Endothelial cell of umbilical vein (primary cell): ENCODE measurements at regions not wholly inside any gene's neighbourhood (a gene's known extent, or its start where the extent isn't known, plus 50 kb on each side); places are given as distances from the start of the nearest gene placed in this dataset.

Source experiments
- BruUV-seq: library from RNA; stranded (reverse); fragments of 400-500 nt; replicated peaks from 2 replicates; lab custom pipeline; 2021; lab: Mats Ljungman, UMichigan
- CTCF ChIA-PET: fragments of 300-600, 350-600 bp; sonication (Branson Sonifier 250); formaldehyde crosslinking; loops from one replicate; lab custom pipeline; 2021; ENCODE audit warnings: antibody characterized with exemption, inconsistent platforms; lab: Charles Lee
- POLR2A ChIA-PET: fragments of 300-600, 350-600 bp; sonication (Branson Sonifier 250); formaldehyde crosslinking; loops from one replicate; lab custom pipeline; 2021; ENCODE audit warnings: antibody characterized with exemption, inconsistent platforms; lab: Charles Lee
- DNase-seq: peaks from one replicate; pipeline ENCODE4 v3.0.0-alpha.2; 2011; ENCODE audit warnings: low read depth, low spot score
- FAIRE-seq: peaks from 2 replicates; lab custom pipeline; 2011; peaks lifted over from hg19 to GRCh38; lab: Jason Lieb, UNC
- H2AFZ ChIP-seq: 2 replicates; pipeline ENCODE4 v1.6.0; 2012; ENCODE audit warnings: low read depth, low read length, control low read depth, inconsistent platforms
- H3K27ac ChIP-seq: 2 replicates; pipeline ENCODE4 v1.5.1; 2011; ENCODE audit warnings: low read depth, mild to moderate bottlenecking, control low read depth, low read length, moderate library complexity; ENCODE audit not compliant: insufficient read depth
- H3K27me3 ChIP-seq, 2 experiments: 2 replicates each; pipeline versions ENCODE4 v1.6.0 to v1.6.1; 2011; ENCODE audit warnings: low read length in 2 of 2, mixed read lengths in 1 of 2; ENCODE audit not compliant: control insufficient read depth in 2 of 2, insufficient read depth in 2 of 2
- H3K36me3 ChIP-seq, 2 experiments: 2 replicates in 1 of 2; 3 replicates in 1 of 2; pipeline ENCODE4 v1.5.1; 2011; ENCODE audit warnings: low read length in 2 of 2, mild to moderate bottlenecking in 1 of 2, moderate library complexity in 1 of 2; ENCODE audit not compliant: control insufficient read depth in 2 of 2, insufficient read depth in 2 of 2; ENCODE audit errors: extremely low read depth in 1 of 2
- H3K4me1 ChIP-seq: 3 replicates; pipeline ENCODE4 v1.5.1; 2011; ENCODE audit warnings: mild to moderate bottlenecking, low read length; ENCODE audit not compliant: control insufficient read depth, insufficient read depth; ENCODE audit errors: extremely low read depth
- H3K4me2 ChIP-seq: 2 replicates; pipeline ENCODE4 v1.6.1; 2011; ENCODE audit warnings: low read length, control low read depth, mixed read lengths; ENCODE audit not compliant: insufficient read depth
- H3K4me3 ChIP-seq, 3 experiments: fragments of 200-600 bp in 1 of 3; sonication (generic), shearing (Covaris generic) in 1 of 3; replicated peaks in 1 of 3; 2 replicates each; pipeline ENCODE4 v1.5.1; 2011 to 2016; ENCODE audit warnings: control low read depth in 3 of 3, low read length in 3 of 3, mild to moderate bottlenecking in 2 of 3, inconsistent platforms in 1 of 3, low read depth in 1 of 3, moderate library complexity in 1 of 3; ENCODE audit not compliant: insufficient read depth in 1 of 3
- H3K79me2 ChIP-seq: 2 replicates; pipeline ENCODE4 v1.6.0; 2012; ENCODE audit warnings: low read length, inconsistent platforms; ENCODE audit not compliant: control insufficient read depth, insufficient read depth
- H3K9ac ChIP-seq: replicated peaks from 2 replicates; pipeline ENCODE3; 2011; ENCODE audit warnings: low read length, control low read depth; ENCODE audit not compliant: insufficient read depth; ENCODE audit errors: extremely low read depth
- H3K9me1 ChIP-seq: replicated peaks from 3 replicates; pipeline ENCODE4 v1.6.0; 2011; ENCODE audit warnings: mild to moderate bottlenecking, low read length; ENCODE audit not compliant: control insufficient read depth, insufficient read depth; ENCODE audit errors: extremely low read depth
- H3K9me3 ChIP-seq: replicated peaks from 2 replicates; pipeline ENCODE4 v1.5.1; 2012; ENCODE audit warnings: low read length, inconsistent platforms; ENCODE audit not compliant: control insufficient read depth, insufficient read depth
- H4K20me1 ChIP-seq: replicated peaks from 2 replicates; pipeline ENCODE3; 2011; ENCODE audit warnings: mild to moderate bottlenecking, low read length; ENCODE audit not compliant: control insufficient read depth, insufficient read depth; ENCODE audit errors: extremely low read depth
- CTCF ChIP-seq, 2 donors: IDR thresholded peaks; 1 replicate in 1 of 2; 2 replicates in 1 of 2; pipeline ENCODE4 v1.5.1; 2011; ENCODE audit warnings: low read length in 2 of 2, mild to moderate bottlenecking in 2 of 2, moderate library complexity in 2 of 2, control low read depth in 1 of 2, inconsistent platforms in 1 of 2, low read depth in 1 of 2; ENCODE audit not compliant: insufficient read depth in 1 of 2; ENCODE audit errors: extremely low read depth in 1 of 2
- EZH2 ChIP-seq: IDR thresholded peaks from 2 replicates; pipeline ENCODE4 v1.6.1; 2012; ENCODE audit warnings: borderline replicate concordance, low read depth, mild to moderate bottlenecking, moderate library complexity, low read length, inconsistent platforms; ENCODE audit not compliant: severe bottlenecking
- FOS ChIP-seq: IDR thresholded peaks from 2 replicates; pipeline ENCODE4 v1.6.1; 2011; ENCODE audit warnings: mild to moderate bottlenecking, low read length, moderate library complexity, borderline replicate concordance; ENCODE audit not compliant: insufficient read depth
- GATA2 ChIP-seq: IDR thresholded peaks from 2 replicates; pipeline ENCODE4 v1.7.0; 2011; ENCODE audit warnings: low read depth, mild to moderate bottlenecking, moderate library complexity, mixed read lengths, low read length; ENCODE audit not compliant: insufficient read length, insufficient read depth
- JUN ChIP-seq: IDR thresholded peaks from 2 replicates; pipeline ENCODE4 v1.6.1; 2011; ENCODE audit warnings: borderline replicate concordance, low read depth; ENCODE audit not compliant: insufficient read length, insufficient read depth
- MYC ChIP-seq: IDR thresholded peaks from one replicate; pipeline ENCODE4 v1.6.1; 2011; ENCODE audit warnings: mild to moderate bottlenecking, low read depth, low read length
- POLR2A ChIP-seq: IDR thresholded peaks from 2 replicates; pipeline ENCODE4 v1.6.1; 2012; ENCODE audit warnings: low read depth, mild to moderate bottlenecking, control low read depth, low read length
- POLR2AphosphoS5 ChIP-seq: IDR thresholded peaks from 2 replicates; pipeline ENCODE4 v1.6.1; 2012; ENCODE audit warnings: low read depth, mild to moderate bottlenecking, control low read depth, low read length, moderate library complexity; ENCODE audit not compliant: insufficient read depth
- dilution Hi-C: fragments of 300-500 bp; cut with MboI; formaldehyde crosslinking; loops from one replicate; pipeline ENCODE4 v1.15.0; 2019; ENCODE audit warnings: low sequenced_read_pairs; ENCODE audit not compliant: extremely low pct_ligation_motif_present
- intact Hi-C: fragments of 100-400 bp; cut with micrococcal nuclease; formaldehyde crosslinking; loops from one replicate; pipeline ENCODE4 v1.10.0; 2022
- TF ChIP-seq, protein P1 (sequence below): IDR thresholded peaks from 2 replicates; pipeline ENCODE4 v1.6.1; 2011; ENCODE audit not compliant: insufficient read depth, insufficient read length

GRCh38 chr6:48782225-48782624, 671.2 kb upstream of the PTCHD4 start:
- Histone ChIP-seq H3K36me3 (no peaks in the 10 kb centered on the region), H3K27me3 (no peaks in the 10 kb centered on the region), H3K9me1 (no peaks in the 10 kb centered on the region), H3K79me2 (no peaks in the 10 kb centered on the region), H4K20me1 (no peaks in the 10 kb centered on the region), H3K9me3 (no peaks in the 10 kb centered on the region), H3K4me2 (no peak overlapping the region), H3K4me3 (no peak overlapping the region), H3K9ac (no peak overlapping the region), H3K4me1 (no peaks in the 10 kb centered on the region), H3K27ac (no peak overlapping the region), H2AFZ (no peak overlapping the region)
- POLR2A ChIA-PET, result no interaction called here
- BruUV-seq, result no TSS peak
- intact Hi-C loops (no loop called here), dilution Hi-C loops (no loop called here)
- FAIRE-seq (no peak), DNase-seq (no peak)
- TF ChIP-seq FOS (no peak), POLR2A (no peak), EZH2 (no peak), GATA2 (no peak), CTCF (IDR thresholded peaks at IDR 0.05; ENCODE audit: extremely low read depth in 1 of 2, insufficient read depth in 1 of 2, low read depth in 1 of 2, low read length in 2 of 2) (no peak), MYC (no peak), JUN (no peak), POLR2AphosphoS5 (no peak)
- TF ChIP-seq, protein P1, sequence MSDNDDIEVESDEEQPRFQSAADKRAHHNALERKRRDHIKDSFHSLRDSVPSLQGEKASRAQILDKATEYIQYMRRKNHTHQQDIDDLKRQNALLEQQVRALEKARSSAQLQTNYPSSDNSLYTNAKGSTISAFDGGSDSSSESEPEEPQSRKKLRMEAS, result no peak
- CTCF ChIA-PET, result interaction anchor here (1.1 kb wide), 1 partner anchor 17 kb away, joined by 3 read pairs; no protein-coding TSS in a partner anchor
